ENCODE measurements at regions not wholly inside any gene's neighbourhood (a gene's known extent, or its start where the extent isn't known, plus 50 kb on each side); places are given as distances from the start of the nearest gene placed in this dataset.

GRCh38 chr7:136183981-136184380 lies 206.8 kb upstream of the MTPN start:
- TF ChIP-seq POLR2A (IDR thresholded peaks at IDR 0.05) = no peak
- no peak for TF ChIP-seq CTCF (IDR thresholded peaks at IDR 0.05)
- no peak for TF ChIP-seq EP300 (IDR thresholded peaks at IDR 0.05)

Measured in stomach (tissue), 4 donors.